Activated naive CD4-positive, alpha-beta T cell treated with anti-CD3 and anti-CD28 coated beads, Interleukin-2, amount 50 U/mL, for 24 hours (primary cell): ENCODE measurements at regions not wholly inside any gene's neighbourhood (a gene's known extent, or its start where the extent isn't known, plus 50 kb on each side); places are given as distances from the start of the nearest gene placed in this dataset.

Experiments used
- H3K27ac Mint-ChIP-seq: one replicate; pipeline ENCODE4 v1.8.0; 2021; ENCODE audit warnings: mild to moderate bottlenecking, mixed read lengths
- H3K27me3 Mint-ChIP-seq: one replicate; pipeline ENCODE4 v1.8.0; 2021; ENCODE audit warnings: mixed read lengths
- H3K36me3 Mint-ChIP-seq: one replicate; pipeline ENCODE4 v1.8.0; 2021; ENCODE audit warnings: mixed read lengths
- H3K4me1 Mint-ChIP-seq: one replicate; pipeline ENCODE4 v1.8.0; 2021; ENCODE audit warnings: mixed read lengths
- H3K4me3 Mint-ChIP-seq: one replicate; pipeline ENCODE4 v1.8.0; 2021; ENCODE audit warnings: mild to moderate bottlenecking, mixed read lengths
- H3K9me3 Mint-ChIP-seq: one replicate; pipeline ENCODE4 v1.8.0; 2021; ENCODE audit warnings: mixed read lengths

DNA sequence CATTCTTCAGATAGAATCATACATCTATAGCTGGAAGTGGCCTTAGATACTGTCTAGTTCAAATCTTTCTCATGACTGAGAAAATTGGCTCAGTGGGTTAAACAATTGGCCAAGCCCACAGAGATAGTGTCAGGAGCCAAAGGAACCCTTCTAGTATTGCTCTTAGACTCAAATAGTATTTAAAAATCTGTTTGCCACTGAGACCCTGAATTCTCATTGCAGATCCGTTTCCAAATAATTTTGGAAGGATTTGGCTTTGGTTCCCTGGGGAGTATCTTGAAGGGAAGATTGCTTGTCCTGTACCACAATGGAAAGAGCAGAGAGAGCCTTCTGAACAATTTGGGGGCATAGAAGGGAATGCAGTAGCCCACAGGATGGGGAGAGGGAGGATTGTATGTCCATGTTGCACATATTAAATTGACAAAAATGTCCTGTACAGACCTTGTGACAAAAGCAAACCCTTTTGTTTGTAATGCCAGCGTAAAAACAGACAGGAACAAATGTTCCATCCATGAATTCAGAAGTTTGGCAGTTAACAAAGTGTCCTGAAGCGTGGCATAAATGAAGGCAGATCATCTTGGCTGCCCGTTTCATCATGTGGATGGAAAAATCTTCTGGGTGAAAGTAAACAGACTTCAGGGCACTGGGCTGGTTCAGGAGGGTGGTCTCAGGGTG is 156.4 kb upstream of the RASGRP1 start:
- H3K4me3 Mint-ChIP-seq: no peak overlapping the region
- H3K27ac Mint-ChIP-seq: no peak overlapping the region
- H3K9me3 Mint-ChIP-seq: no peaks in the 10 kb centered on the region
- H3K27me3 Mint-ChIP-seq: no peaks in the 10 kb centered on the region
- no peaks in the 10 kb centered on the region for H3K36me3 Mint-ChIP-seq
- no peaks in the 10 kb centered on the region for H3K4me1 Mint-ChIP-seq

GRCh38 chr15:38721568-38721945 is 156.9 kb upstream of the RASGRP1 start:
- Mint-ChIP-seq H3K4me1 (no peaks in the 10 kb centered on the region), H3K4me3 (no peak overlapping the region), H3K27ac (no peak overlapping the region), H3K9me3 (no peaks in the 10 kb centered on the region), H3K27me3 (no peaks in the 10 kb centered on the region), H3K36me3 (no peaks in the 10 kb centered on the region)

GRCh38 chr15:38722236-38722635 is 157.6 kb upstream of the RASGRP1 start:
- H3K27me3 Mint-ChIP-seq: no peaks in the 10 kb centered on the region
- H3K9me3 Mint-ChIP-seq: no peaks in the 10 kb centered on the region
- H3K4me1 Mint-ChIP-seq: no peaks in the 10 kb centered on the region
- no peak overlapping the region for H3K27ac Mint-ChIP-seq
- H3K4me3 Mint-ChIP-seq: no peak overlapping the region
- H3K36me3 Mint-ChIP-seq: no peaks in the 10 kb centered on the region

GRCh38 chr15:38724827-38725226 is 160.2 kb upstream of the RASGRP1 start:
- Mint-ChIP-seq H3K27me3 (no peaks in the 10 kb centered on the region), H3K4me1 (no peaks in the 10 kb centered on the region)

GRCh38 chr15:38726187-38726586 is 161.6 kb upstream of the RASGRP1 start:
- Mint-ChIP-seq H3K9me3 (no peaks in the 10 kb centered on the region), H3K4me1 (no peaks in the 10 kb centered on the region), H3K27me3 (peaks cover under 1% of the 10 kb centered on the region), H3K36me3 (no peaks in the 10 kb centered on the region), H3K27ac (no peak overlapping the region), H3K4me3 (no peak overlapping the region)

More at GRCh38 chr15:38724827-38725226, 160.2 kb upstream of the RASGRP1 start:
- Mint-ChIP-seq H3K4me3 (no peak overlapping the region), H3K36me3 (no peaks in the 10 kb centered on the region), H3K27ac (no peak overlapping the region), H3K9me3 (no peaks in the 10 kb centered on the region)

DNA sequence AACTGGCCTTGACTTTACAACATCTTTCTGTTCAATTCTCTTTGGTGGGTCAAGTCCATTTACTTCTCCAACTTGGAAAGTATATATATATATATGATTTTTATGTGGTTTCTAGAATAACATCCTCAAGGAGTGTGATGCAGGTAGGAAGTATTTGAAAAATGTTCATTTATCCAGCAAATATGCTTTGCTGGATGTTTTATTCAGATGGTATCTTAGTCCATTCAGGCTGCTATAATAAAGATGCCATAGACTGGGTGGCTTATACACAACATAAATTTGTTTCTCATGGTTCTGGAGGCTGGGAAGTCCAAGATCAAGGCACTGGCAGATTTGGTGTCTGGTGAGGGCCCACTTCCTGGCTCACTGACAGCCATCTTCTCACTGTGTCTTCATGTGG is 168.7 kb upstream of the RASGRP1 start:
- no peaks in the 10 kb centered on the region for H3K4me1 Mint-ChIP-seq
- peaks cover 3% of the 10 kb centered on the region for H3K36me3 Mint-ChIP-seq
- no peak overlapping the region for H3K4me3 Mint-ChIP-seq
- H3K27me3 Mint-ChIP-seq: peaks cover 4% of the 10 kb centered on the region
- no peak overlapping the region for H3K27ac Mint-ChIP-seq
- peaks cover 8% of the 10 kb centered on the region for H3K9me3 Mint-ChIP-seq

DNA sequence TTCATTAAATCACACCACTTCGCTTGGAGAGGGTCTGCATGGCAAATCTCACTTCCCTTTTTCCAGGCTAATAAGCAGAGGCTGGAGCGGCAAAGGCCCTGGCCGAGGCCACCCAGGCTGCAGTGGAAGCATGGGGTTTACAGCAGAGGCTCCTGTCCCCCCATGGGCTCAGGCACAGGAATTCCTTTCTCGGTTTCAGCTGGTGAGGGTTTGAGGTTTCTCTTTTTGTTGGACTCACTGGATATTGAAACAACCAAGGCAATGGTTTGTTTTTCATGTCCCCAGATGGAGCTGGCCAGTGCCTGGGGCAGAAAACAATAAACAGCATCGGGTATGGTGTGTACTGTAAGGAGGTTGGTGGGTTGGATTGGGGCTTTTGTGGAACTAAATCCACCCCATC is 175.6 kb upstream of the RASGRP1 start:
- Mint-ChIP-seq H3K27me3 (peaks cover 10% of the 10 kb centered on the region), H3K4me3 (no peak overlapping the region), H3K36me3 (no peaks in the 10 kb centered on the region), H3K27ac (no peak overlapping the region), H3K4me1 (no peaks in the 10 kb centered on the region), H3K9me3 (no peaks in the 10 kb centered on the region)

DNA sequence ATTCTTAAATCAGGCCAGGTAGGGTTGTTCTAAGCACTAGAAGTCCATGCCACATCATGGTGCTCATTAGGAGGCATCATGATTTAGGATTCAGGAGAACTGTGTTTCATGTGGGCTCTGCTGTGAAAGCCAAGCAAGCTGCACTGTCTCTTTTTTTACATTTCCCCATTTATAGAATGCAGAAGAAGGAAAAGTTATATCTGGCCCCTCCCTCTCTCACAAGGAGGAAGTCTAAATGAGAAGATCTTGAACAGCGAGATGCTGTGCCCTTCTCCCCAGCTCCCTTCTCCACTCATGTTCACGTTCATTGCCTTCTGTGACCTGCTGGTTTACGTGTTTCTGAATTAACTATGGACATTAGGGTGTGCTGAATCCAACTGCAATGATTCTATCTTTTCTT is 178.5 kb upstream of the RASGRP1 start:
- Mint-ChIP-seq H3K36me3 (no peaks in the 10 kb centered on the region), H3K27me3 (peaks cover 9% of the 10 kb centered on the region), H3K9me3 (no peaks in the 10 kb centered on the region), H3K4me1 (no peaks in the 10 kb centered on the region), H3K4me3 (no peak overlapping the region), H3K27ac (no peak overlapping the region)

GRCh38 chr15:38745126-38745525 is 180.5 kb upstream of the RASGRP1 start:
- Mint-ChIP-seq H3K9me3 (no peaks in the 10 kb centered on the region), H3K4me3 (no peak overlapping the region), H3K36me3 (no peaks in the 10 kb centered on the region), H3K4me1 (no peaks in the 10 kb centered on the region), H3K27me3 (peaks cover 7% of the 10 kb centered on the region), H3K27ac (no peak overlapping the region)

DNA sequence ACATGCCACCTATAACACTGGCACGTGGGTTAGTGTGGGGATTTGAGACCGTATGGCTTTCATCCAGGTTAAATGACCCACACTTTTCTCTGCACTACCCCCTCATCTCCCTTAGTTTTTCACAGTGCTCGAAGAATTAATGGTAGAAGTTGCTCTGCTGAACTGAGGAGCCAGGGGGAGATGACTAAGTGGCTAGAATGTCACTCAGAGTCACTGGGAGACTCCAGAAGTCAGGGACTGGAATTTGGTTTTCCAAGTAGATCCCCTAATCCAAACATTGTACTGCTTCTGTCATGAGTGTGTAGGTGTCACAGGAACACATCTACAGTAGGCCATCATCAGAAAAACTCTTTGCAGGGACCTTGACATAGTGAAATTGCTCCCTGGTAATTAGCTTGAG is 181.0 kb upstream of the RASGRP1 start:
- Mint-ChIP-seq H3K4me1 (no peaks in the 10 kb centered on the region), H3K27me3 (peaks cover 7% of the 10 kb centered on the region), H3K4me3 (no peak overlapping the region), H3K27ac (no peak overlapping the region), H3K9me3 (no peaks in the 10 kb centered on the region), H3K36me3 (no peaks in the 10 kb centered on the region)

GRCh38 chr15:38746211-38746610 is 181.6 kb upstream of the RASGRP1 start:
- H3K36me3 Mint-ChIP-seq: no peaks in the 10 kb centered on the region
- no peak overlapping the region for H3K4me3 Mint-ChIP-seq
- H3K4me1 Mint-ChIP-seq: no peaks in the 10 kb centered on the region
- H3K9me3 Mint-ChIP-seq: no peaks in the 10 kb centered on the region
- peaks cover 6% of the 10 kb centered on the region for H3K27me3 Mint-ChIP-seq
- no peak overlapping the region for H3K27ac Mint-ChIP-seq

GRCh38 chr15:38748710-38749109 is 184.1 kb upstream of the RASGRP1 start:
- Mint-ChIP-seq H3K9me3 (no peaks in the 10 kb centered on the region), H3K4me3 (no peak overlapping the region), H3K4me1 (no peaks in the 10 kb centered on the region), H3K27me3 (peaks cover 6% of the 10 kb centered on the region), H3K27ac (no peak overlapping the region), H3K36me3 (no peaks in the 10 kb centered on the region)

DNA sequence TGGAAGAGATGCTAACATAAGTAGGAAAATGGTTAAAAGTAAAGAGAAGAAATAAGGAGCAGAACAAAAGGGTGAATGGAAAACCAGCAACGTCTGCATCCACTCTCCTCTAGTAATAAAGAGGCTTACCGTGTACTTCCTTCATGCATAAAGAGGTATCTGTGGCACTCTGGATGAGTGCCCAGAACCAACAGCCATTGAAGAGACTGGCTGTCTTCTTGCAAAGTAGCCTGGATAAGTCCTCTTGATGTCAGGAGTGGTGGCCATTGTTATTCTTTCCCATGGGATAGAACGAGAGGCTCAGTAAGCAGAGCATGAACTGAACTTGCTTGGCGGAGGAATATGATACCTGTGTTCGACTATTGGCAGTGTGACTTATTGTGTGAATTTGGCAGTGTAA is 186.2 kb upstream of the RASGRP1 start:
- no peak overlapping the region for H3K27ac Mint-ChIP-seq
- no peaks in the 10 kb centered on the region for H3K9me3 Mint-ChIP-seq
- H3K36me3 Mint-ChIP-seq: no peaks in the 10 kb centered on the region
- peaks cover 17% of the 10 kb centered on the region for H3K27me3 Mint-ChIP-seq
- no peaks in the 10 kb centered on the region for H3K4me1 Mint-ChIP-seq
- no peak overlapping the region for H3K4me3 Mint-ChIP-seq

GRCh38 chr15:38755718-38756117 is 191.1 kb upstream of the RASGRP1 start:
- Mint-ChIP-seq H3K9me3 (no peaks in the 10 kb centered on the region), H3K36me3 (no peaks in the 10 kb centered on the region), H3K4me1 (no peaks in the 10 kb centered on the region), H3K27ac (no peak overlapping the region), H3K27me3 (peaks cover 20% of the 10 kb centered on the region), H3K4me3 (no peak overlapping the region)

DNA sequence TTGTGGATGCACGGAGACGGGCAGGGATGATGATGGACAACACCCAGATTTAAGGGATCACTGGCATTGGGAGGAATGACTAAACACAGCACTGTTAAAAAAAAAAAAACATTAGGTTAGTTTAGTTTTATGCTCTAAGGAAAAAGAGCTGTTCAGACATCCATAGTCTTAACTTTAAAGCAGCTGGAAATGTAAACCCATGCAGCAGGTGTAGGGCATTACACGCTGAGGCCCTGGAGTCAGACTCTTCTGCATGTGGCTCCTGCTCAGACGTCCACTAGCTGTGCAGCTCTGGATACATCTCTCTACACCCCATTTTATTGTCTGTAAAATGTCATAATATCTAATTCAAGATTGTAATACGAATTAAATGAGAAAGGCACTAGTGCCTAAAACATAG is 191.8 kb upstream of the RASGRP1 start:
- Mint-ChIP-seq H3K4me1 (no peaks in the 10 kb centered on the region), H3K27me3 (peaks cover 20% of the 10 kb centered on the region), H3K4me3 (no peak overlapping the region), H3K9me3 (no peaks in the 10 kb centered on the region), H3K27ac (no peak overlapping the region), H3K36me3 (no peaks in the 10 kb centered on the region)

GRCh38 chr15:38758043-38758442 is 193.4 kb upstream of the RASGRP1 start:
- Mint-ChIP-seq H3K36me3 (no peaks in the 10 kb centered on the region), H3K27ac (no peak overlapping the region), H3K4me1 (no peaks in the 10 kb centered on the region), H3K27me3 (peaks cover 20% of the 10 kb centered on the region), H3K4me3 (no peak overlapping the region), H3K9me3 (no peaks in the 10 kb centered on the region)

DNA sequence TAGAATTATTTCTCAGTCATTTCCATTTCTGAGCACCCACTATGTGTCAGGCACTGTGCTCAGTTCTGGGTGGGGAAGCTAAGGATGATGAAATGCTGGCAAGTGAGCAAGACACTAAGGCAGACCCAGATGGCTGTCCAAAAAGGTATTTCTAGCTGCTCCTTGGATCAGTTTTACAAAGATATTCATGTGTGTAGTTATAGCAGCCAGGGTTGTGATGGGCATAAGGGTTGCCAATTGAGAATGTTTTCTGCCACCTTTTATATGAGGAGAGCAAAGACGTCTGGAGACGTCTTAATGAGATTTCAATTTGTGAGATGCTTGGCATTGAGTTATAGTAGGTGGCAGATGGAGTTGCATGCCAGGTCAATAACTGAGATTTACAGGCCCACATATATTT is 197.1 kb upstream of the RASGRP1 start:
- H3K27ac Mint-ChIP-seq: no peak overlapping the region
- H3K27me3 Mint-ChIP-seq: peaks cover 4% of the 10 kb centered on the region
- H3K4me3 Mint-ChIP-seq: no peak overlapping the region
- H3K4me1 Mint-ChIP-seq: no peaks in the 10 kb centered on the region
- no peaks in the 10 kb centered on the region for H3K9me3 Mint-ChIP-seq
- no peaks in the 10 kb centered on the region for H3K36me3 Mint-ChIP-seq
